Prostate gland (tissue), 2 donors: ENCODE measurements at regions not wholly inside any gene's neighbourhood (a gene's known extent, or its start where the extent isn't known, plus 50 kb on each side); places are given as distances from the start of the nearest gene placed in this dataset.

ENCODE experiments used
- CTCF ChIP-seq, 4 experiments: fragments of 200-600 bp in 2 of 4; fragments of 450-650 bp in 2 of 4; sonication (generic) in 2 of 4; IDR thresholded peaks; 1 replicate in 3 of 4; 2 replicates in 1 of 4; pipeline ENCODE4 v1.5.1; 2016 to 2019; ENCODE audit warnings: antibody characterized with exemption in 4 of 4, mild to moderate bottlenecking in 2 of 4, moderate library complexity in 2 of 4
- POLR2A ChIP-seq: fragments of 450-650 bp; IDR thresholded peaks from one replicate; pipeline ENCODE4 v1.6.1; 2016; ENCODE audit warnings: antibody characterized with exemption, mild to moderate bottlenecking

- TF ChIP-seq CTCF (IDR thresholded peaks at IDR 0.05) (no peak), POLR2A (no peak)
Measured at GRCh38 chr10:125457406-125457805, 225.6 kb downstream of the TEX36 start.
